GM19035 (cell line): ENCODE measurements at regions not wholly inside any gene's neighbourhood (a gene's known extent, or its start where the extent isn't known, plus 50 kb on each side); places are given as distances from the start of the nearest gene placed in this dataset.
"Not testable (repeated sequence)": the region's sequence is repeated elsewhere in the genome, so short reads cannot be mapped to it uniquely, and the experiment has no call there.

Experiments
- ATAC-seq: cut with Tn5 transposase; IDR thresholded peaks from one replicate; pipeline ENCODE4 v1.9.1; 2021; ENCODE audit not compliant: unreplicated experiment

DNA sequence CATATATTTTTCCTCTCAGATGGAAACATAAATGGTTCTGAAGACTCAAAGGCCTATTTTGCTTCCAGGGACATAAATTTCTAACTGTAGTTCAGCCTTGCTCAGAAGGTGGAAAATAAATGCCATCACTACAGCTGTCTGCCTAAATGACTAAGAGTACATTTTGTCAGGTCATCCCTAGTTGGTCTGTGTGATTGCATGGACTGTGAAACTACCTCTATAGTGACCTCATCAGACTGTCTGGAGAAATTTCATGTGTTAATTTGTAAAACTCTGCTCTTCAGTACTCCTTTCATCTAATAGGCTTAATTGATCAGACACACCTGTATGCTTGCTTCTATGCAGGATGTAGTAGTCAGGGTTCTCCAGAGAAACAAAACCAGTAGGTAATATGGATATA, 886.9 kb downstream of the AMY1C start:
- ATAC-seq, result no peak

DNA sequence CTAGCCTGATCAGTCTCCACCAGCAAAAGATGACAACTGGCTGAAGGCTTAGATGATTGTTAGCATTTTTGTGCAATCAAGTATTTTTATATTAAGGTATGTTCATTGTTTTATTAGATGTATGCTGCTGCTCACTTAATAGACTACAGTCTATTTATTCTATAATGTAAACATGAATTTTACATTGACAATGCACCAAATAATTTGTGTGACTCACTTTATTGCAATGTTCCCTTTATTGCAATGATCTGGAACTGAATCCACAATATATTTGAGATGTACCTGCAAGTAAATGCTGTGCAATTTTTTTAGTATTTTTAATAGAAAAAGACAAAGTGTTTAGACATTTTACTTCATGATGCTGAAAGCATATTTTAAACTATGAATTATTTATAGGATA, 896.5 kb downstream of the AMY1C start:
- no peak for ATAC-seq

DNA sequence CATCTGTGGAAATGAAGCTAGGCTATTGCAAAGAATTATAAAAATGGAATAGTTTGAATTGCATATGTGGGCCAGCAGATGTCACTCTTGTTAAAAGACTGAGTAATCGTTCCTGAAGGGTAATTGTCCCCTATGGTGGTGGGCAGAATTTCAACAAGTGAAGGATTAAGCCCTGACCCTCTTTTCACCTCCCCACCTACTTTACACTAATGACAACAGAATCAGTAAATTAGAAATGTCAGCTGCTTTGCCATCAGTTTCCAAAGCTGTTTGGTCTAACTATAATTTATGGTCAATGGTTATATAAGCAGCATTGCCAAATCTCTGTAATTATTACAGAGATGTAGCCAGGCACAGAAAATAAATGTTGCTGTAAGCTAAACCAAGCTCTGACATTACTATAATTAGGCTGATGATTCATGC, 898.6 kb downstream of the AMY1C start:
- no peak for ATAC-seq

DNA sequence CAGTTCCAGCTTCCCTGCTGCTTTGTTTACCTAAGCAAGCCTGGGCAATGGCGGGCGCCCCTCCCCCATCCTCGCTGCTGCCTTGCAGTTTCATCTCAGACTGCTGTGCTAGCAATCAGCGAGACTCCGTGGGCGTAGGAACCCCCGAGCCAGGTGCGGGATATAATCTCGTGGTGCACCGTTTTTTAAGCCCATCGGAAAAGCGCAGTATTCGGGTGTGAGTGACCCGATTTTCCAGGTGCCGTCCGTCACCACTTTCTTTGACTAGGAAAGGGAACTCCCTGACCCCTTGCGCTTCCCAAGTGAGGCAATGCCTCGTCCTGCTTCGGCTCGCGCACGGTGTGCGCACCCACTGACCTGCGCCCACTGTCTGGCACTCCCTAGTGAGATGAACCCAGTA, 914.7 kb downstream of the AMY1C start:
- ATAC-seq, result not testable (repeated sequence)

DNA sequence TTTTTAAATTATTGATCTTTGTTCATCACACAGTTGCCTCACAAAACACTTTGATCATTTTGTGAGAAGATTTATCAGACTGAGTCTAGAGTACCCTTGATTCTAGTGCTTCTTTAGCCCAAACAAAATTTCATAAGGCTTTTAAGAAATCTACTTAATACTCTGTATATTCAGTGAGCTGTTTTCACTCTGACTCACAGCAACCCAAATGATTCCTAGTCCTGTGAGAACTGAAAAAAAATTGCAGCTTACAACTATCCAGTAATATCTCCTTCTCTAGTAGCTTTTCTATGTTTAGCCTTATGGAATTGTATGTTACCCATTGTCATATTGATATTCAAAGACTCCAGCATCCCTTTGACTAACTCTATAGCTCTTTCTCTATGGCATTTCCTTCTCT, 915.6 kb downstream of the AMY1C start:
- ATAC-seq, result no peak

DNA sequence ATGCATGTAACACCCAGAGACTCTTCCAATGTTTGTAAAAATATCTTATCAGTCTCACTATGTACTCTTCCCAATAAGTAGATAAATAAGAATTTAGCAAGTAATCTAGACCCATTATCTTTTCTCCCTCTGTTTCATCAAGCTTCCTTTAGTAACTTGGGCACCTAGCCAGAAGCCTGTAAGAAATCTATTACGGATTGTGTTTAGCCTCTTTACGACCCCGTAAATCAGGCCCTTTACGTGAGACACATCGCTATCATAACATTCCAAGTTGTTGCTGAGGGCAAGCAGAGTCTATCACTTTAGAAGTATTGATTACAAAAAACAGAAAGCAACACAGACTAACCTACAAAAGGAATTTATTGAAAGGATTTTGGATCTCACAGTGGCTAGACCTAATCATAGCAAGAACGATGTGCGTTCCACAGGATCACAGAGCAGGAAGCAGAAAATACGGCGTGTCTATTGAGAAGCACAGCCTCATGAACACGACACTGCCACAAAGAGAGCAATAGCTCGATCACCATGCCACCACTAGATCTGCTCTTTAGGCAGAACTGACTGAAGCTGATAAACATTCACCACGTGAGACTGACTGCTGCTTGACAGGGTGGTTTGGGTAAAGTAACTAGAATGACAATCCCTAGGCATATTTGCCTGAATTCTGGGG, 922.1 kb downstream of the AMY1C start:
- no peak for ATAC-seq

DNA sequence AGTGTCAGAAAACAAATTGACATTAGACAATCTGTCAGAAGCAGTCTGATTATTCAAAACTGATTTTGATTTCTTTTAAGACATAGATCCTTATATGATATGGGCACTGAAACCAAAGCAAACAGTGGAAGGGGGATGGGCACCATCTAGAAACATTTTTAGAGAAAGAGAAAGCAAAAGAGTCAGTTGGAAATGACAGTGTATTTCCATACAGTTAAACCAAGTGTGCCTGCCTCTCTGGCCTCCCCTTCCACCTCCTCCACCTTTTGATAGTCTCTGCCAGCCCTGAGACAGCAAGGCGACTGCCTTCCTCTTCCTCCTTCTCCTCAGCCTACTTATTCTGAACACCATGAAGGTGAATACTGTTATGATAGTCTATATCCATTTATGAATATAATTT, 949.7 kb downstream of the AMY1C start:
- no peak for ATAC-seq

DNA sequence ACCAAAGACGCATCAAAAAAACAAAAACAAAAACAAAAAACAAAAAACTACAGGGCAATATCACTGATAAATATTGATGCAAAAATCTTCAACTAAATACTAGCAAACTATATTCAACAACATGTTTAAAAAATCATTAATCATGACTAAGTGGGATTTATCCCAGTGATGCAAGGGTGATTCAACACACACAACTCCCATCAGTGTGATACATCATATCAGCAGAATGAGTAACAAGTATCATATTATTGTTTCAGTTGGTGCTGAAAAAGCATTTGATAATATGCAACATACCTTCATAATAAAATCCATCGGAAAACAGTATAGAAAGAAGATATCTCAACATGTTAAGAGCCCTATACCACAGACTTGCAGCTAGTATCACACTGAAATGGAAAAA, 953.0 kb downstream of the AMY1C start:
- ATAC-seq, result no peak

DNA sequence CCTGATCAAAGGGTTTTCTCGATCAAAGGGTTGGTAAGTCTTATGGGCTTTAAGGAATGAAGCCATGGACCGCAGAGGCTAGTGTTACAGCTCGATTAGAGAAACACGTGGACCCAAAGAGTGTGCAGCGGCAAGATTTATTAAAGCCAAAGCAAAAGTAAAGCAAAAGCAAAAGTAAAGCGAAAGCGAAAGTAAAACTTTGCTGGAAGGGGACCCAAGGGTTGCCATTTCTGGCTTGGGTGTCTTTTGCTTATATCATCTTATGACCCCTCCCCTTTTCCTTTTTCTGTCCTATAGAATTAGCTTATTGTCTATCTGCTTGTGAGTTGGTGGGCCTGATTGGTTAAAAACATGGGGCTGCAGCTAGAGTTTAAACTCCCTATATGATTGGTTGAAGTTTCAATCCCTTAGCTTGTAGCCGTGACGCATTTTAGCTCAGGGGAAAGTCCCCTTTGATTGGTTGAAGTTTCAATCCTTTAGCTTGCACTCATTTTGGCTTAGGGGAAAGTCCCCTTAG, 957.0 kb downstream of the AMY1C start:
- peak; percentile 48 for ATAC-seq

DNA sequence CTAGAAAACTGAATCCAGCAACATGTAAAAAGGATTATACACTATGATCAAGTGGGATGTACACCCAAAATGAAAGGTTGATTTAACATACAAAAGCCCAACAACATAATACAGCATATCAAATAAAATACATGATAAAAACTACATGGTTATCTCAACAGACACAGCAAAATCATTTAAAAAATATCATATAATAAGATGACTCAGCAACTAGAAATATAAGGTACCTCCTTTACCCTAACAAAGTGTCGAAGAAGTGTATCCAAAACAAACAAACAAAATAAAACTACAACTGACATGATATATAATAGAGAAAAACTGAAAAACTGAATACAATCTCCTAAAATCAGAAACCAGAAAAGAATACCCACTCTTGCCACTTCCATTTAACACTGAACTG, 969.1 kb downstream of the AMY1C start:
- ATAC-seq, result no peak

DNA sequence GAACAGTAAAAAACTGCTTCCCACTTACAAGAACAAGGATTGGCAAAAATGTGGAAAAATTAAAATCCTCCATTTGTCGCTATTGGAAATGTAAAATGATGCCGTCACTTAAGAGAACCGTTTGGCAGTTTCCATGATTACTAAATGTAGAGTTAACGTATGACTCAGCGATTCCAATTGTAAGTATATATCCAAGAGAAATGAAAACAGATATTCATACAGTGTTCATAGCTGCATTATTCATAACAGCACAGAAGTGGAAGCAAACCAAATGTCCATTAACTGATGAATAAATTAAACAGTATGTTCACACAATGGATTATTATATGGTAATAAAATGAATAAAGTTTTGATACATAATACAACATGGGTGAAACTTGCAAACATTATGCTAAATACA, 971.0 kb downstream of the AMY1C start:
- no peak for ATAC-seq

DNA sequence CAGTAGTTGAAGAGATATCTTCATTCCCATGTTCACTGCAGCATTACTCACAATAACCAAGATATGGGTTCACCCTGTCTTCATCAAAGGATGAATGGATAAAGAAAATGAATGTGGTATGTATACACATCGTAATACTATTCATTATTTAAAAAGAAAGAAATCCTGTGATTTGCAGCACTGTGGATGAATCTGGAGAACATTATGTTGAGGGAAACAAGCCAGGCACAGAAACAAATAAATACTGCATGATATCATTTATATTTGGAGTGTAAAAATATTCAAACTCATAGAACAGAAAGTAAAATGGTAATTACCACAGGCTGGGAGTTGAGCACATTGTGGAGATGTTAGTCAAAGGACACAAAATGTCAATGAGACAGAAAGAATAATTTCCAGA, 977.2 kb downstream of the AMY1C start:
- no peak for ATAC-seq

DNA sequence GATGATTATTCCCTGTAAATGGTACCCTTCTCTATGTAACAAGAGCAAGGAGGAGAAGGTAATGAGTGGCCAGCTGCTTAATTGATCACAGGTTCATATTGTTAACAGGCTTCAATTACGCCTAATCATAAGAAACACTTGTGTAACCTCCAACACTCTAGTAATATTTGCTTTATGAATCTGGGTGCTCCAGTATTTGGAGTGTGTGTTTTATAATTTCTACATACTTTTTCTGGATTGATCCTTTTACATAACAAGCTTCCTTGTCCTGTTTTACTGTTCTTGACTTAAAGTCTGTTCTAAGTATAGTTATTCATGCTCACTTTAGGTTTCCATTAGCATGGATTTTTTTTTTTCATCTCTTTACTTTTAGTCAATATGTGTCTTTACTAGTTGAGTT, 984.2 kb downstream of the AMY1C start:
- no peak for ATAC-seq

DNA sequence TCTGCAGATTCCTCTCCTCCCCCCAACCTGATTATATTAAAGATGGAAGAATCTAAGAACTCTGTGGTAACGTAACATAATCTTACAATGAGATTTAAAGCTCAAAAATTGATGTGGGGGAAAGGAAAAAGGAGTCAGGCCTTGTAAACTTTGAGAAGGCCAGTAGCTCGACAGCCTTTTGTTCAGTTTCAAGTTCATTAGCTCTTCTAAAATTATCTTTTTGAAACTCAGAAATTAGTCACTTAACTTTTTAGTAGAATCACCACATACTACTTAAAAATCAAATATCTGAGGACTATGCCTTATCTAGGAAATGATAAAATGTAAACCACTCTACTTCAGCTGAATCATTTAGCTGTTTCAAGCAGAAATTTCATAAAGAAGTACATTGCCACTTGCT, 996.2 kb downstream of the AMY1C start:
- no peak for ATAC-seq

DNA sequence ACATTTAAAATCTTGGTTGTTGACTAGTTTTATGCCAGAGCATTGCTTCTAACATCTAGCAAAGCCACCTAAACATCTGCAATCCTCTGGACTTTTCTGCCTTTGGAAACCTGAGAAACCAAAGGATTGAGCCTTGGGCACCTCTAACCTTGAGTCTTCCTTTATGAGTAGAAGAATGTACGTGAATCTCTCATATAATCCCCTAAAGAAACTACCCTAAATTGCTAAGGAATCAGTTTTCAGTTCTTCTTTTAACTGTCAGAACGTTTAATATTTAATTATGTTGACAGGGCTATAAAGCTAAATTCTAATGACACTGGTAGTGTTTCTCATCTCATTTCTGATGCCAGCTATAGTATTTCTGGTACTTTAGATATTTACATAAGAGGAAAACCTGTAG, 997.3 kb downstream of the AMY1C start:
- no peak for ATAC-seq

DNA sequence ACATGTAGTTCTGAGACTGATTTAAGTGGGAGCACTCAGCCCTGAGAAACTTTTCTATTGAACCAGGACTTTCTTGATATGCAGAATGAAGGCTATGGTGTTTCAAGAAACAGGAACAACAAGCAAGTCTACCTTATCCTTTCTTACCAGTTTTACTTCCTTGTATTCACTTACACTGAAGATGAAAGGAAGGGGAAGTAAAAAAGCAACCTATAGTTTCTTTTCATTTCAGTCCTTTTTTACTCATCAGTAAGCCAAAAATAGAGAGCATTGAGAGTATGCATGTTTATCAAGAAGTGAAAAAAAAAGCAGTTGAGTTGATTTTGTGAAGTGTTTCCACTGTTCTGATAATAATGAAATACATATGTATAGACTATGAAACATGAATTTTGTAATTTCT, 1010.3 kb downstream of the AMY1C start:
- peak; percentile 93 for ATAC-seq

DNA sequence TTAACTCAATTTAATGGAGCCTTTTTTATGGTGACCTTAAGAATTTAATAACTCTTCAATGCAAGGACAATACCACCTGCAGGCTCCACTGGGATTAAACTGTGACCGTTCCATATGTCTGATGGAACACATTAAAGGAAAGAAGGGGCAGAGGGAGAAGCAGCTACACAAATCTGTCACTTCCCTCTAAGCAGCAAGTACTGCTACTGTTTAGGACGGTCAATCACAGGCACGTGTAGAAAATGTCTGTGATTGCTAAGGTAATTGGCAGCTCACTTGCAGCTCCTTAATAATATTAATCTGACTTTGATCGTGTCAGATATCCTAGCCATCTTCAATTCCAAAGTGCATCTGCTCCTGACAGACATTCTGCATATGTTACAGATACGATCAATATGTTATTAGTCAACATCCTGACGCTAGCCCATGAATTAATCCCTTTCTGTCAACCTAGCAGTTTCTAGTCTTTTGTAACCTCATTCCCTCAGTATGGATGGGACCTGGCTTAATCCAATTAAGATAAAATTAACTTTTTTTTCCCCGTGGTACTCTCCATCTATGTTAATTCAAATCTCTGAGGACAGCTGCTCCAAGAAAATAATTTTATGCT, 1012.4 kb downstream of the AMY1C start:
- no peak for ATAC-seq

DNA sequence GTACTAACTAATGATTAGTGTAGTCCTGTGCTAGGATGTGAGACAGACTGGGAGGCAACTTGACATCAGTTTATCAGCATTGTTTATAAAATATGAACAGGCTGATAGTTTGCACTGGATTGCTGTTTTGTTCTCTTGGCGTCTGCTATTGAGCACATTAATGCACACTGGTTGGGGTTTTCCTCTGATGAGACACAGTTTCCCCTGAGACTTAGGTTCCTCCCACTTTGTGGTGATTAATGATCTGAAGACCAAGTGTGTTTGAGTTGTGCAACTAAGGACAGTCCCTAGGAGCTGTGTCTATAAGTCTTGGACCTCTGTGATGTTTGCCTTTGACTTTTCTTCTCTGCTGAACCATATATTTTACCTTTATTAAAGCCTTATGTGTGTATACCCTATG, 1015.4 kb downstream of the AMY1C start:
- peak; percentile 78 for ATAC-seq

DNA sequence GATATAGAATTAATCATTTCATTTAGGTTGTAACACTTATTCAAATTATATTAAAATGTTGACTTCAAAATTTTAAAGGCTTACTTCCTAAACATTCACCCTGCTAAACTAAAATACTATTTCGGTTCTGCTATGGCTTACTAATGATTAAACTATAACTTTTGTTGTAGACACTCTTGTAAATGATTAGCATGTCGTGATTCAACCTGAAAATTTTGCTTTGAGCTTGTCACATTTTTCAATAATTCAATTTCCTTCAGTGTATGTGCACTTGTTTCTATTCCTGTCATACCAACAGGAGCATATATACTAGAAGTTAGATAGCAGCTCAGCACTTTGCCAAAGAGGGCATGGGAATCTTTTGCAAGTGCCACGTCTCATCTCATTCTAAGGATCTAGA, 1018.8 kb downstream of the AMY1C start:
- no peak for ATAC-seq

DNA sequence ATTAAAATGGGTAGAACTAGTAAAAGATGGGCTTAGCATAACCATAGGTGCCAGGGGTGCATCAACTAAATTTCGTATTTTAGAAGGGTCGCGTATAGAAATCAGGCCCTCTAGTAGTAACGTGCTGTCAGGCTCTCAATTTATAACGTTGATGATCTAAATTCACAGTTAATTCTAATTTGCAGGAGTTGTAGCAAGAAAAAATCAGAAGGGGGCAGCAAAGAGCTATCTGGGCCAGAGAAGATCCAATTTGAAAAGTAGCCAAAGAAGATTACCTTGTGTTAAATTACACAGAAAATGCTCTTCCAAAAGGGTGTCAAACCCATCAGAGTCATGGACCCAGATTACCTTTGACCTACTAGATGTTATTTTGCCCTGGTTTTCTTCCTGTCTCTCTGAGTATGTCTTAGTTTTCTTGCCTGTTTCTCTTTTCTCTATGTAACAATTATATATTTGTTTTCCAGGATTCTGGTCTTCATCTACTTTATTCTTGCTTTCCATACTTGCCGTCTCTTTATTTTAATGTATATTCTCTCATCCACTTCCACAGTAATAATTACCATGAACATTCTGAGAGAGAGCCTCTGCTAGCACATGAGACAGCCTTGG, 1030.9 kb downstream of the AMY1C start:
- ATAC-seq, result peak; percentile 71

DNA sequence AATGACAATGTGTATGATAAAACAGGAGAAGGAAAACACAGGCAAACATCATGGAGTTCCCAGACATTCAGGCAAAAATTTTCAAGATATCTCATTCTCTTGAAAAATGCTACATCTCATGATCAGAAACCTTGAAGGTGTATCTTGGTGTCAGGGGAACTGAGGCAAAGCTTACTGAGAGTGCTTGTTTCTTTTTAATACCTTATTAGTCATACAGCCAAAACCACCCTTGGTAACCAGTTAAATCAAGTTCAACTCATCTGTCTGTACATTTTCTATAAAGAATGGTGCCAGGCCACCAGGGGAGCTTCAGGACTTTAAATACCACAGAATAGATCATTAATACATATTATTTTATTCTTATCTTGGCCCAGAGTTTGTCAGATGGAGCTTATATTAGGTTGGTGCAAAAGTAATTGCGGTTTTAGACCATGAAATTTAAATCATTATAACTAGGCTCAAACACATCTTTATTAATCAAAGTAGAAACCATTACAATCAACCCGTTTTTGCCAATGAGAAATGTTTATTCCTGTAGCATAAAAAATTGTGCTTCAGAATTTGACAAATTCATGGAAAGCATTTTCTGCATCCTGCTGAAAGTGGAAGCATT, 1036.0 kb downstream of the AMY1C start:
- ATAC-seq, result no peak

DNA sequence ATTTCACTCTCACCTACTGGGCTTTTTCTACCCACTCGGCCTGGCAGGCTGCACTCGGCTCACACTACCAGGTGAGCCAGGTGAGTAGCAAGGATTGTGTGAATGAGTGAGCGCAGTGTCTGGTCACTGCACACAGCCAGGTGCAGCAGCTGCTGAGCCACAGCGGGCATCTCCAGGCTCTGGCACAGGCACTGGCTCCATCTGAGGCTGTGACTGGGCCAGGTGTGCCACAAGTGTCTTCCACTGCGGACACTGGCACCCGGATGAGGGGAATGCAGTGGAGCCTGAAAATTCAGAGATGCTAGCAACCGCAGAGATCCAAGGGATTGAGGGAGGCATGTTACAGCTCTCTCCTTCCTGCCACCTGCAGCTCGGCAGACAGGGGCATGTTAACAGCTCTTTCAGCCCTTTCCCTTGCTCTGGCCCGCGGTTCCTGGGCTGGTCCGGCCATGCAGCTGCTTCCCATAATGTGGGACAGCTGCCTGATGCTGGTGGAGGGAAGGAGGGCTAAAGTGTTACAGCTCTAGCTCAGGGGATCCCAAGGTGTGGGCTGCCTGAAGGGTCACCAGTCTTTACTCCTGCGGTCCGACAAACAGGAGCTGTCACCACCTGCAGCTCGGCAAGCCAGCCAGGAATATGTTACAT, 1038.3 kb downstream of the AMY1C start:
- ATAC-seq, result no peak
